ENCODE measurements at regions not wholly inside any gene's neighbourhood (a gene's known extent, or its start where the extent isn't known, plus 50 kb on each side); places are given as distances from the start of the nearest gene placed in this dataset.

DNA sequence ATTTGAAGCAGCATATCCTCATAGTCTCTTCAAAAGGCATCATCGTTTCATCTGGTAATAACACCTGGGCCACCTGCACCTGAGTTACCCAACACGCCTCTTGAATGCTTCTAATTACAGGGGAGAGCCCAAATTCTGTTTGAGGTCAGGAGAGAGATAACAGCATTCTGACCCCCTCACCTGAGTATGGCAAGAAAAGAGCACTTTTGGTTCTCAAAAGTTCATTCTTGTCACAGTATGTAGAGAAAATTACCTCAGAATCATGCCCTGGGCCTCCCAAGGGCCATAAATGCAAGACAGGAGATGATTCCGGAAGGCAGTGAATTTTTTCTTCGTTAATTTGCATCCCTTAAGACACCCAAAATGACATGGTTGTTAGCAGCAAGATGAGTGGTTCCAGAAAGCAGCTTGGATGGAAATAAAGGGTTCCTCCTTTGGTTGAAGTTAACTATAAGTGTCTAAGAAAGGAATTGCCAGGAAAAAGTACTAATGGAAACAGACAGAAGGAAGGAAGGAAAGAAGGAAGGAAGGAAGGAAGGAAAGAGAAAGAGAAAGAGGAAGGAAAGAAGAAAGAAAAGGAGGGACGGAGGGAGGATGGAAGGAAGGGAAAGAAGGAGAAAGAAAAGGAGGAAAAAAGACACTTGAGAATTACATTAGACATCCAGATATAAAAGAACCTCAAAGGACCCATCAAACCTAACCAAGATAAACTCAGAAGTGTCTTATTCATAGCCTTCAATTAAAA lies 228.4 kb upstream of the RHOBTB1 start:
- no peak for TF ChIP-seq NR3C1 (CRISPR knock-in tag; conservative IDR thresholded peaks at IDR 0.05; ENCODE audit: low read depth)
- TF ChIP-seq, protein P1, sequence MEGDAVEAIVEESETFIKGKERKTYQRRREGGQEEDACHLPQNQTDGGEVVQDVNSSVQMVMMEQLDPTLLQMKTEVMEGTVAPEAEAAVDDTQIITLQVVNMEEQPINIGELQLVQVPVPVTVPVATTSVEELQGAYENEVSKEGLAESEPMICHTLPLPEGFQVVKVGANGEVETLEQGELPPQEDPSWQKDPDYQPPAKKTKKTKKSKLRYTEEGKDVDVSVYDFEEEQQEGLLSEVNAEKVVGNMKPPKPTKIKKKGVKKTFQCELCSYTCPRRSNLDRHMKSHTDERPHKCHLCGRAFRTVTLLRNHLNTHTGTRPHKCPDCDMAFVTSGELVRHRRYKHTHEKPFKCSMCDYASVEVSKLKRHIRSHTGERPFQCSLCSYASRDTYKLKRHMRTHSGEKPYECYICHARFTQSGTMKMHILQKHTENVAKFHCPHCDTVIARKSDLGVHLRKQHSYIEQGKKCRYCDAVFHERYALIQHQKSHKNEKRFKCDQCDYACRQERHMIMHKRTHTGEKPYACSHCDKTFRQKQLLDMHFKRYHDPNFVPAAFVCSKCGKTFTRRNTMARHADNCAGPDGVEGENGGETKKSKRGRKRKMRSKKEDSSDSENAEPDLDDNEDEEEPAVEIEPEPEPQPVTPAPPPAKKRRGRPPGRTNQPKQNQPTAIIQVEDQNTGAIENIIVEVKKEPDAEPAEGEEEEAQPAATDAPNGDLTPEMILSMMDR (IDR thresholded peaks at IDR 0.05), result no peak
- TF ChIP-seq, protein P2, sequence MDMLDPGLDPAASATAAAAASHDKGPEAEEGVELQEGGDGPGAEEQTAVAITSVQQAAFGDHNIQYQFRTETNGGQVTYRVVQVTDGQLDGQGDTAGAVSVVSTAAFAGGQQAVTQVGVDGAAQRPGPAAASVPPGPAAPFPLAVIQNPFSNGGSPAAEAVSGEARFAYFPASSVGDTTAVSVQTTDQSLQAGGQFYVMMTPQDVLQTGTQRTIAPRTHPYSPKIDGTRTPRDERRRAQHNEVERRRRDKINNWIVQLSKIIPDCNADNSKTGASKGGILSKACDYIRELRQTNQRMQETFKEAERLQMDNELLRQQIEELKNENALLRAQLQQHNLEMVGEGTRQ (CRISPR knock-in tag; IDR thresholded peaks at IDR 0.05), result no peak
- TF ChIP-seq, protein P3, sequence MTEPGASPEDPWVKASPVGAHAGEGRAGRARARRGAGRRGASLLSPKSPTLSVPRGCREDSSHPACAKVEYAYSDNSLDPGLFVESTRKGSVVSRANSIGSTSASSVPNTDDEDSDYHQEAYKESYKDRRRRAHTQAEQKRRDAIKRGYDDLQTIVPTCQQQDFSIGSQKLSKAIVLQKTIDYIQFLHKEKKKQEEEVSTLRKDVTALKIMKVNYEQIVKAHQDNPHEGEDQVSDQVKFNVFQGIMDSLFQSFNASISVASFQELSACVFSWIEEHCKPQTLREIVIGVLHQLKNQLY (CRISPR knock-in tag; IDR thresholded peaks at IDR 0.05), result no peak
- TF ChIP-seq, protein P4, sequence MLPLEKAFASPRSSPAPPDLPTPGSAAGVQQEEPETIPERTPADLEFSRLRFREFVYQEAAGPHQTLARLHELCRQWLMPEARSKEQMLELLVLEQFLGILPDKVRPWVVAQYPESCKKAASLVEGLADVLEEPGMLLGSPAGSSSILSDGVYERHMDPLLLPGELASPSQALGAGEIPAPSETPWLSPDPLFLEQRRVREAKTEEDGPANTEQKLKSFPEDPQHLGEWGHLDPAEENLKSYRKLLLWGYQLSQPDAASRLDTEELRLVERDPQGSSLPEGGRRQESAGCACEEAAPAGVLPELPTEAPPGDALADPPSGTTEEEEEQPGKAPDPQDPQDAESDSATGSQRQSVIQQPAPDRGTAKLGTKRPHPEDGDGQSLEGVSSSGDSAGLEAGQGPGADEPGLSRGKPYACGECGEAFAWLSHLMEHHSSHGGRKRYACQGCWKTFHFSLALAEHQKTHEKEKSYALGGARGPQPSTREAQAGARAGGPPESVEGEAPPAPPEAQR (CRISPR knock-in tag; IDR thresholded peaks at IDR 0.05), result no peak
- TF ChIP-seq, protein P5, sequence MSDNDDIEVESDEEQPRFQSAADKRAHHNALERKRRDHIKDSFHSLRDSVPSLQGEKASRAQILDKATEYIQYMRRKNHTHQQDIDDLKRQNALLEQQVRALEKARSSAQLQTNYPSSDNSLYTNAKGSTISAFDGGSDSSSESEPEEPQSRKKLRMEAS (CRISPR knock-in tag; IDR thresholded peaks at IDR 0.05), result no peak
- TF ChIP-seq, protein P6, sequence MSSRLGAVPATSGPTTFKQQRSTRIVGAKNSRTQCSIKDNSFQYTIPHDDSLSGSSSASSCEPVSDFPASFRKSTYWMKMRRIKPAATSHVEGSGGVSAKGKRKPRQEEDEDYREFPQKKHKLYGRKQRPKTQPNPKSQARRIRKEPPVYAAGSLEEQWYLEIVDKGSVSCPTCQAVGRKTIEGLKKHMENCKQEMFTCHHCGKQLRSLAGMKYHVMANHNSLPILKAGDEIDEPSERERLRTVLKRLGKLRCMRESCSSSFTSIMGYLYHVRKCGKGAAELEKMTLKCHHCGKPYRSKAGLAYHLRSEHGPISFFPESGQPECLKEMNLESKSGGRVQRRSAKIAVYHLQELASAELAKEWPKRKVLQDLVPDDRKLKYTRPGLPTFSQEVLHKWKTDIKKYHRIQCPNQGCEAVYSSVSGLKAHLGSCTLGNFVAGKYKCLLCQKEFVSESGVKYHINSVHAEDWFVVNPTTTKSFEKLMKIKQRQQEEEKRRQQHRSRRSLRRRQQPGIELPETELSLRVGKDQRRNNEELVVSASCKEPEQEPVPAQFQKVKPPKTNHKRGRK (CRISPR knock-in tag; IDR thresholded peaks at IDR 0.05; ENCODE audit: borderline replicate concordance), result no peak
